ENCODE measurements at regions not wholly inside any gene's neighbourhood (a gene's known extent, or its start where the extent isn't known, plus 50 kb on each side); places are given as distances from the start of the nearest gene placed in this dataset.

DNA sequence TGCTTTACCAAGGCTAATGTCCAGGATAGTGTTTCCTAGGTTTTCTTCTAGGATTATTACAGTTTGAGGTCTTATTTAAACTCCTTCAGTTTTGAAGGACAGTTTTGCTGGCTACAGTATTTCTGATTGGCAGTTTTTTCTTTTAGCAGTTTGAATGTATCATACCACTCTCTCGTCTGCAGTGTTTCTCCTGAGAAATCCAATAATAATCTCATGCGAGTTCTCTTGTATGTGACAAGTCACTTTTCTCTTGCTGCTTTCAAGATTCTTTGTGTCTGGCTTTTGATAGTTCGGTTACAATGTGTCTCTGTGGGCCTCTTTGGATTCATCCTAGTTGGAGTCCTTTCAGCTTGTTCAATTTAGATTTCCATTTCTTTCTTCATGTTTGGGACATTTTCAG, 53.0 kb upstream of the EHHADH start:
- TF ChIP-seq, protein P1, sequence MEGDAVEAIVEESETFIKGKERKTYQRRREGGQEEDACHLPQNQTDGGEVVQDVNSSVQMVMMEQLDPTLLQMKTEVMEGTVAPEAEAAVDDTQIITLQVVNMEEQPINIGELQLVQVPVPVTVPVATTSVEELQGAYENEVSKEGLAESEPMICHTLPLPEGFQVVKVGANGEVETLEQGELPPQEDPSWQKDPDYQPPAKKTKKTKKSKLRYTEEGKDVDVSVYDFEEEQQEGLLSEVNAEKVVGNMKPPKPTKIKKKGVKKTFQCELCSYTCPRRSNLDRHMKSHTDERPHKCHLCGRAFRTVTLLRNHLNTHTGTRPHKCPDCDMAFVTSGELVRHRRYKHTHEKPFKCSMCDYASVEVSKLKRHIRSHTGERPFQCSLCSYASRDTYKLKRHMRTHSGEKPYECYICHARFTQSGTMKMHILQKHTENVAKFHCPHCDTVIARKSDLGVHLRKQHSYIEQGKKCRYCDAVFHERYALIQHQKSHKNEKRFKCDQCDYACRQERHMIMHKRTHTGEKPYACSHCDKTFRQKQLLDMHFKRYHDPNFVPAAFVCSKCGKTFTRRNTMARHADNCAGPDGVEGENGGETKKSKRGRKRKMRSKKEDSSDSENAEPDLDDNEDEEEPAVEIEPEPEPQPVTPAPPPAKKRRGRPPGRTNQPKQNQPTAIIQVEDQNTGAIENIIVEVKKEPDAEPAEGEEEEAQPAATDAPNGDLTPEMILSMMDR (IDR thresholded peaks at IDR 0.05) = no peak
- TF ChIP-seq POLR2A (IDR thresholded peaks at IDR 0.05) (no peak), POLR2AphosphoS5 (IDR thresholded peaks at IDR 0.05) (no peak)
